ENCODE measurements at regions not wholly inside any gene's neighbourhood (a gene's known extent, or its start where the extent isn't known, plus 50 kb on each side); places are given as distances from the start of the nearest gene placed in this dataset.

GRCh38 chr6:21350926-21351325 lies 242.6 kb upstream of the SOX4 start:
- TF ChIP-seq CTCF (IDR thresholded peaks at IDR 0.05; ENCODE audit: insufficient read depth, low read depth, low read length) (no peak), EZH2 (IDR thresholded peaks at IDR 0.05; ENCODE audit: insufficient read depth, low read length) (no peak)
- H3K79me2 ChIP-seq (ENCODE audit: insufficient read depth, low read length), result no peaks in the 10 kb centered on the region
- H3K27me3 ChIP-seq (ENCODE audit: insufficient read depth, low read length), result no peaks in the 10 kb centered on the region
- peaks cover 8% of the 10 kb centered on the region for H3K4me1 ChIP-seq (ENCODE audit: insufficient read depth, low read length)
- H3K4me3 ChIP-seq (ENCODE audit: insufficient read depth, low read depth, low read length), result no peak overlapping the region
- no peaks in the 10 kb centered on the region for H3K9me3 Mint-ChIP-seq (ENCODE audit: unreplicated experiment)
- H3K36me3 Mint-ChIP-seq (ENCODE audit: low read depth, unreplicated experiment), result no peaks in the 10 kb centered on the region
- no peak overlapping the region for H3K4me3 Mint-ChIP-seq (ENCODE audit: unreplicated experiment)
- H3K27ac ChIP-seq (ENCODE audit: low read depth, low read length), result no peak overlapping the region
- FAIRE-seq (no peak), DNase-seq (ENCODE audit: low read depth) (no peak)
- H3K4me1 Mint-ChIP-seq (ENCODE audit: low read depth, unreplicated experiment), result peaks cover 13% of the 10 kb centered on the region
- no peak overlapping the region for H3K4me2 ChIP-seq (ENCODE audit: low read length)
- no peaks in the 10 kb centered on the region for H3K36me3 ChIP-seq (ENCODE audit: insufficient read depth, low read length)
- H2AFZ ChIP-seq (ENCODE audit: low read depth, low read length), result no peak overlapping the region
- H3K27me3 Mint-ChIP-seq (ENCODE audit: low read depth, unreplicated experiment), result no peaks in the 10 kb centered on the region
- H4K20me1 ChIP-seq (ENCODE audit: insufficient read depth, low read length), result no peaks in the 10 kb centered on the region
- H3K27ac Mint-ChIP-seq (ENCODE audit: unreplicated experiment), result no peak overlapping the region
- no peaks in the 10 kb centered on the region for H3K9me3 ChIP-seq (ENCODE audit: insufficient read depth, low read depth, low read length)
- no peak overlapping the region for H3K9ac ChIP-seq (ENCODE audit: low read length)

DNA sequence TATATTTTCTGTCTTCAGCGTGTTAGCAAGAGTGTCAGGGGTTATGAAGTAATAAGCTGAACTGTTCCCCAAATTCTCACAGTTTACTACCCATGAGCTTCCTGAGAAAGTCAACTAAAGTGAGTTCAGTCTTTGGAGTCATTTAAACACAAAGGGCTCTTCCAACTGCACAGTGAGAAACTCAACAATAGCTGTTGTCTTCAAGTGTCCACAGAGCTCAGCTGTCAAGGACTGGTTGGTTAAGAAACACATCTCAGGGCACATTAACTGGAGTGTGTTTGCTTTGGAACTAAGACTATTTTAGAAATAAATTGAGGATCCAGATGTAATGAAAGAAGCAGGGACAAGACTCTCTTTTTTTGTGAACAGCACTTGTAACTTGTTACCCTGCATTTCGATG lies 241.4 kb upstream of the SOX4 start:
- Histone ChIP-seq H4K20me1 (ENCODE audit: insufficient read depth, low read length) (no peaks in the 10 kb centered on the region), H2AFZ (ENCODE audit: low read depth, low read length) (no peak overlapping the region), H3K4me2 (ENCODE audit: low read length) (no peak overlapping the region), H3K9ac (ENCODE audit: low read length) (no peak overlapping the region), H3K4me1 (ENCODE audit: insufficient read depth, low read length) (peaks cover 8% of the 10 kb centered on the region), H3K4me3 (ENCODE audit: insufficient read depth, low read depth, low read length) (no peak overlapping the region), H3K9me3 (ENCODE audit: insufficient read depth, low read depth, low read length) (no peaks in the 10 kb centered on the region), H3K27ac (ENCODE audit: low read depth, low read length) (no peak overlapping the region), H3K27me3 (ENCODE audit: insufficient read depth, low read length) (no peaks in the 10 kb centered on the region), H3K79me2 (ENCODE audit: insufficient read depth, low read length) (no peaks in the 10 kb centered on the region), H3K36me3 (ENCODE audit: insufficient read depth, low read length) (no peaks in the 10 kb centered on the region)
- no peak for FAIRE-seq
- no peak overlapping the region for H3K4me3 Mint-ChIP-seq (ENCODE audit: unreplicated experiment)
- peaks cover 3% of the 10 kb centered on the region for H3K9me3 Mint-ChIP-seq (ENCODE audit: unreplicated experiment)
- H3K27me3 Mint-ChIP-seq (ENCODE audit: low read depth, unreplicated experiment), result no peaks in the 10 kb centered on the region
- DNase-seq (ENCODE audit: low read depth), result no peak
- no peaks in the 10 kb centered on the region for H3K36me3 Mint-ChIP-seq (ENCODE audit: low read depth, unreplicated experiment)
- TF ChIP-seq CTCF (IDR thresholded peaks at IDR 0.05; ENCODE audit: insufficient read depth, low read depth, low read length), result no peak
- TF ChIP-seq EZH2 (IDR thresholded peaks at IDR 0.05; ENCODE audit: insufficient read depth, low read length), result no peak
- H3K27ac Mint-ChIP-seq (ENCODE audit: unreplicated experiment), result no peak overlapping the region
- H3K4me1 Mint-ChIP-seq (ENCODE audit: low read depth, unreplicated experiment), result peaks cover 13% of the 10 kb centered on the region

- no peak overlapping the region for H3K27ac Mint-ChIP-seq (ENCODE audit: unreplicated experiment)
- DNase-seq (ENCODE audit: low read depth), result no peak
- H3K9me3 Mint-ChIP-seq (ENCODE audit: unreplicated experiment), result peaks cover 3% of the 10 kb centered on the region
- Histone ChIP-seq H3K36me3 (ENCODE audit: insufficient read depth, low read length) (no peaks in the 10 kb centered on the region), H3K79me2 (ENCODE audit: insufficient read depth, low read length) (no peaks in the 10 kb centered on the region), H3K9me3 (ENCODE audit: insufficient read depth, low read depth, low read length) (no peaks in the 10 kb centered on the region), H3K4me3 (ENCODE audit: insufficient read depth, low read depth, low read length) (no peak overlapping the region), H3K27ac (ENCODE audit: low read depth, low read length) (no peak overlapping the region), H3K4me1 (ENCODE audit: insufficient read depth, low read length) (no peaks in the 10 kb centered on the region), H3K4me2 (ENCODE audit: low read length) (no peak overlapping the region), H2AFZ (ENCODE audit: low read depth, low read length) (no peak overlapping the region), H3K9ac (ENCODE audit: low read length) (no peak overlapping the region), H4K20me1 (ENCODE audit: insufficient read depth, low read length) (no peaks in the 10 kb centered on the region), H3K27me3 (ENCODE audit: insufficient read depth, low read length) (no peaks in the 10 kb centered on the region)
- FAIRE-seq, result no peak
- H3K4me1 Mint-ChIP-seq (ENCODE audit: low read depth, unreplicated experiment), result peaks cover 2% of the 10 kb centered on the region
- H3K4me3 Mint-ChIP-seq (ENCODE audit: unreplicated experiment), result no peak overlapping the region
- H3K27me3 Mint-ChIP-seq (ENCODE audit: low read depth, unreplicated experiment), result no peaks in the 10 kb centered on the region
- no peaks in the 10 kb centered on the region for H3K36me3 Mint-ChIP-seq (ENCODE audit: low read depth, unreplicated experiment)
- TF ChIP-seq EZH2 (IDR thresholded peaks at IDR 0.05; ENCODE audit: insufficient read depth, low read length) (no peak), CTCF (IDR thresholded peaks at IDR 0.05; ENCODE audit: insufficient read depth, low read depth, low read length) (no peak)
Measured at GRCh38 chr6:21354805-21355238, 238.7 kb upstream of the SOX4 start.

All from astrocyte (in vitro differentiated cells and primary cell).